ENCODE measurements at regions not wholly inside any gene's neighbourhood (a gene's known extent, or its start where the extent isn't known, plus 50 kb on each side); places are given as distances from the start of the nearest gene placed in this dataset.

DNA sequence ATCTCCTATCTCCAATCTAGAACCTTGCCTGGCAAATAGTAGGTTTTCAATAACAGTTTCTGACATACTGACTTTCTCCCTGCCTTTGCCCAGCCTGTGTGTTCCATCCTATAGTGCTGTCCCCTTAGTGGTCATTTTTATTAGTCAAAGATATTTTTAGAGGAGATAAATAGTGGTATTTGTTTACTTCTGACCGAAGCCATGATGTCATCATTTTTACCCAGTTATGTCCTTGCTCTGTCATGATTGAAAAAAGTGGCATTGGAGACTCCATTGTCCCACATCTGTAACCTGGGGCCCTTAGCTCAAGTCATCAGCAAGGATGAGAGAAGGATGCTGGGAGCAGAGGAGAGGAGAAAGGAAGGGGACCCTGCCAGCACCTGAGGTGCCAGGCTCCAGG is 80.6 kb upstream of the ATP2B2 start:
- DNase-seq: no peak

DNA sequence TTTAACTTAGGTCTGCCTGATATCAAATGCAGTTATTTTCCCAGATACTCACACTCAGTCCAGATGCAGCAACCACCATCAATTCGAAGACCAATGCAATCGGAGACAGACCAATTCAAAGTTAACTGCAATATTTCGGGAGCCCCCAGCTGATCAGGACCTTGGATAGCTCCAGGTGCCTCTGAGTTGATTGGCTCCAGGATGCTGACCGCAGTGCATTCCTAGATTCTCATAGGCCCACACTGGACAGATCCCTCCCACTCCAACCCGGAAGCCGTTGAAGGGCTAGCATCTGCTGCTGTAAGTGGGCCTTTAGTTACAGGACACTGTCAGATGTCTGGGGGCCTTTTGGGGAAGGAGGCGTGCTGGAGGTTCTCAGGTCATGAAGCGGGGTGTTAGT is 89.5 kb upstream of the ATP2B2 start:
- peak; percentile 34 for DNase-seq

GRCh38 chr3:10596746-10597448 is 91.5 kb upstream of the ATP2B2 start:
- DNase-seq: no peak

DNA sequence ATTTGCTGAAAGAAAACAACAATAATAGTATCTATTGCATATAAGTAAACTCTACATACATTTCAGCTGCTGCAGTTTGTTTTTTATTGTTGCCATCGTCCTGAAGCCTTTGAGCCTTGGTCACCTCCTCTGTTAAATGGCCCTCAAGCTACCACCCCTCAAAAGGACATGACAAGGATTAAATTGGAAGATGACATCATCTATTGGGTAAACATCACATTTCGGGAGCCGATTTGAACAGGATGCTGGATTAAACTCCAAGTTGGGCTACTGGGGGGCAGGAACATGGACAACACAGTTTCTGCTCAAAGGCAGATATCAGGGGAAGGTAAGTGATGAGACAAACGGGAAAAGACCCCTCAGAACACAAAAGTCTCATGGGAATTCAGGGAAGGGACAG is 92.3 kb upstream of the ATP2B2 start:
- no peak for DNase-seq

- DNase-seq: no peak
These were observed 93.6 kb upstream of the ATP2B2 start for GRCh38 chr3:10599017-10599416.

GRCh38 chr3:10599444-10599843 is 94.1 kb upstream of the ATP2B2 start:
- DNase-seq: no peak

DNA sequence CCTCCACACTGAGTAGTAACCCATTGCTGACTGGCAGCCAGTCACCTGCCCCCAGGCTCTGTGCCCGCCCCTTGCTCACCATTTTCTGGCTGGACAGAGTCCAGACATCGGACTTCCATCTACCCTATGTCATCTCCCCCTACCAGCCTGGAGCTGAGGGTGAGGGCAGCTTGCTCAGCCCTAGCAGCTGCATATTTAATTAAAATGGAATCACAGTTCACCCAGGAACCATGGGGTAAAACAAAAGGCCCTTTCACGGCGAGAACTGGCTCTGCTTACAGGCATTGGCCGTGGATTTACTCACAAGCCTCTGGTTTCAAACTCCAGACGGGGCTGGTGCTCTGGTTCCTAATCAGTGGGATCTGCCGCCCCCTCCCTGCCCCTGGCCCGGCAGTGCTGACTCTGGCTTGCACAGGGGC is 94.9 kb upstream of the ATP2B2 start:
- no peak for DNase-seq

DNA sequence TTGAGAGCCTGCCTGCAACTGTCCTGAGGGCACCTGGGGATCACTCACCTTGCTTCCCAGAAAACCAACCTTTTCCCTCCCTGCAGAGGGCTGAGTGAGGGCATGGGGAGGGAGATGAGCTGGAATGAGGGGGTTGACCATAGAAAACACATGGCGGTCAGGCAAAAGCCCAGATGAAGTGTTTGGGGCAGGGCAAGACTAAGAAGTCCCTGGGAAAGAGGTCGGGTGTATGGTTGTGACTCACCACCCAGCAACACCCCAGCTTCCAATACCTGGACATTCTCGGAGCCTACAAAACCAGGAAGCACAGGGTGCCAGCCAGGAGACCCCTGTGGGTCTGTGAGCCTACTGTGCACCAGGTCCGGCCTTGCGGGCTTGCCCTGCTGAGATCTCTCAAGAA is 95.3 kb upstream of the ATP2B2 start:
- no peak for DNase-seq

DNA sequence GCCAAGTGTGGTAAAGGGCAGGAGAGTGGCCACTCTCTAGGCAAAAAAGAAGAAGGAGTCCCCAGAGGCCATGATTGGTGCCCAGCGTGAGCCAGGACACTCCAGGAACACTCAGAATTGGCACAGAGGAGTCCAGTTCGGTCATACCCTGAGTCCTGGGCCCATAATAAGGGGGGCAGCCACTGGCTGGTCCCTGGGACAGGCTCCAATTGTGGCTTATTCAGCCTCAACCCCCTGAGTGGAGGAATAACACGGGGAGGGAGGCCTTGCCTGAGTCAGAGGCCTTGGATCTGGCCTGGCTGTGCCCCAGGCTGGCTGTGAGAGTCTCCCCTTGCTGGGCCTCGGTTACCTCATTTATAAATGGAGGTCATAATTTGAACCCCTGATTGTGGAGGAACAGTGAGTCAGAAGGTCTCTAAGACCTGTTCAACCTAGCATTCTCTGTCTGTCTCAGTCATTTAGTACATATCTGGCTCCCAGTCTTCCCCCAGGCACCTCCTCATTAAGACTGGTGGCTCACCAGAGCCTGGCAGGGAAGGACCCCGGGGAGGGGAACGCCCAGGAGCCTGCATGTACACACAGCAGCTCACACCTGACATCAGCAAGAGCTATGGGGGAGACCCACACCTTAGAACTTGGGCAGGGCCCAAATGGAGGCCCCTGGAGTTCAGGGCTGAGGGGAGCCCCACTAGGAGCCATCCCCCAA is 95.9 kb upstream of the ATP2B2 start:
- no peak for DNase-seq

- DNase-seq: no peak
These were observed 96.5 kb upstream of the ATP2B2 start for GRCh38 chr3:10601857-10602230.

DNA sequence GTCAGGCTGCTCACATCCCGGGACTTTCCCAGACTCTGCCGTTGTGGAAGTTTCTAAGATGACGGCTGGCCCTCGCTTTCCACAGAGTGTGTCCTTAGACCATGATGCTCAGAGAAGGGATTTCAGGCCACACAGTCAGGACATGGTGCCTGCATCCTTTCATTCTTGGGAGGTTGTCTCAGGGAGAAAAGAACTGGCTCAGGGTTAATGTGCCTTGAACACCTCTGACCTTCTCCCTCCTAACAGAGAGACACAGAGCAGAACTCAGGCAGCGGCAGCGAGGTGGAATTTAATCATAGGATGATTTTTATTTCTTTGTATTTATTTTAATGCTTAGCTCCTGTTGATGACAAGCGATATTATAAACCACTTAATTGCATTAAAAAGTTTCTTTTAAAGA is 96.9 kb upstream of the ATP2B2 start:
- DNase-seq: no peak

DNA sequence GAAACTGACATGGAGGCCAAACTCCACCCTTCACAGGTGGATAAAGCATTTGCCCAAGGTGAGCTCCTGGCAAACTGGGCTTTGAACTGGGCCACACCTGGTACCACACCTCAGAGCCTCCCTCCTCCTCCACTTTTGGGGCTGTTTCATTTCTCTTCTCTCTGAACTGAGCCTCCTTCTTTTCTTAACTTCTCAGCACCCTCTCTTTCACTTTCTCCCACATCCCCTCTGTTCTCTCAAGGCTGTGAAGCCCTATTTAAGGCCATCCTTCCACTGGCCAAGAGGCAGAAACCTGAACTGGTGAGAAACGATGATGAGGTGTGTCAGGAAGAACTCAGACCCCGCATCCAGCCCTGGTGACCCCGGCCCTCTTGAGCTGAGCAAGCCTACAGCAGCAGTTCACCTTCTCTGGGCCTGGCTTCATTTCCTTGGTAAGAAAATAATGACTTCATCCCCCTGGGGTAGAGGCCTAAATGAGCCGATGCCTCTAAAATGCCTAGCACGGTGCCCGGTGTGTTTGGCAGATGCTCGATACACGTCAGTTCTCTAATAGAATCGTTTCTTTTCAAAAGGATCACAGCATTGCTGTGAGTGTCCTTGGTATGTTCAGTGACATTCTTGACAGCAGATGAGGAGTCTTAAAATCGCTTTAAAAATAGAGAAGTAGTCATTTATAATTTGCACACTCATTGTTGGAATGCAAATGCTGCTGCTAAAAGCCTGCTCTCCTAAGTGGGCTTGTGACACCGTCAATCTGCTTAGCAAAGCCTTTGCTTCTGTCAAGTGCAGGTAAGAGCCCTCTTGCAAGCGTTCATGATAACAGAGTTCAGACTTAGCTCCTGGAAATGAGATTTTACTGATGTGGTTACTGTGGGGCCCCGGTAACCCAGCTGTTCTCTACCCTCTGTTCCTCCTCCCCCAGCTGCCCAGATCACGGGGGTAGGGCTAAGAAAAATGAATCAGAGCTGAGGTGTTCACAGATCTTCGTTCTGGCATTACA is 97.7 kb upstream of the ATP2B2 start:
- DNase-seq: peak; percentile 72

DNA sequence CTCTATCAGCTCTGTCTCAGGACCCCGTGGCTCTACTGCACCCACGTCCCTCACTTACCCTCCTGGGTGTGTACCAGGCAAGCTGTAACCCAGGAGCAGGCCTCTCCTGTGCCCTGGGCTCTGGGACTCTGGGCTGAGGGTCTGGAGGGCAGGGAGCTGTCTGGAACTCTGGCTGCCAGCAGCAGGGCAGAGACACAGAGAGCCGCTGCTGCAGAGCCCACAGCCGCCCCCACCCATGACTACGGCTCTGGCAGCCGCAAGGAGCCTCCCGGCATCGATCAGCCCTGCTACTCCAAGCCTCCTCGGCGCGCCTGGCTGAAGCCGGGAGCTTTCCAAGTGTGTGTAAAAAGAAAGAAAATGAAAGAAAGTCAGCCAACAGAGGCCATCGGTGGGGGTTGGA is 103.7 kb upstream of the ATP2B2 start:
- DNase-seq: no peak

DNA sequence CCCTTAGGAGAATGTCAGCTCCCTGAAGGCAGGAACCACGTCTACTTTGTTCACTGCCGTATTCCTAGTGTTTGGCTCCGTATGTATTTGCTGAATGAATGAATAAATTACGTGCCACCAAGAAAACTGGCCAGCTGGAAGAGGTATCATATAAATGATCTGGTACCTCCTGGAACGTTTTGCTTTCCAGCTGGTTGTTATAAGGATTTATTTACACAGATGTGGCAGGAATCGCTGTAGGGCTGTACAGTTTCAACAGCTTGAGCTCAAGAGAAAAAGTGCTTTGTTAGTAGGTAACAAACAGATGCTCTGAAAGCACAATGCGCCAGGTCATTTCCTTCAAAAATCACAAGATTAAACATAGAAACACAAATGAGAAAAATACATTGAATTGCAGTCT is 108.8 kb upstream of the ATP2B2 start:
- DNase-seq: no peak

DNA sequence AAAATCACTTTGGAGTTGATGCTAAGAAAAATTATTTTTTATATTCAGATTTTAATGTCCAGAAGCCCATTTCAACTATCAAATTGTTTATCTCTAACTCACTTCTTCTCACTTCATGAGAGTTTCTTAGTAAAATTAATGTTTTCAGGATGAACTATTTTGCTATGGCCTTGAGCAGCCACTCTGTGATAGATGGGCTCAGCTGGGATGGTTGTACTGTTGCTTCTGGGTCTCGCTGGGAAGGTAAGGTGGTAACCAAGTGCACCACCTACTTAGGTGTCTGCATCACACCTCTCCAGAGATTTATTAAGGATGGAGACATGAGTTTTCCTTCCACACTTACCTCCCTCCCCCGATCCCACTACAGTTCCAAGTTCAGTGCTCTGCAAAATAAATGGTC is 110.3 kb upstream of the ATP2B2 start:
- no peak for DNase-seq

GRCh38 chr3:10616321-10616720 is 110.9 kb upstream of the ATP2B2 start:
- DNase-seq: no peak

DNA sequence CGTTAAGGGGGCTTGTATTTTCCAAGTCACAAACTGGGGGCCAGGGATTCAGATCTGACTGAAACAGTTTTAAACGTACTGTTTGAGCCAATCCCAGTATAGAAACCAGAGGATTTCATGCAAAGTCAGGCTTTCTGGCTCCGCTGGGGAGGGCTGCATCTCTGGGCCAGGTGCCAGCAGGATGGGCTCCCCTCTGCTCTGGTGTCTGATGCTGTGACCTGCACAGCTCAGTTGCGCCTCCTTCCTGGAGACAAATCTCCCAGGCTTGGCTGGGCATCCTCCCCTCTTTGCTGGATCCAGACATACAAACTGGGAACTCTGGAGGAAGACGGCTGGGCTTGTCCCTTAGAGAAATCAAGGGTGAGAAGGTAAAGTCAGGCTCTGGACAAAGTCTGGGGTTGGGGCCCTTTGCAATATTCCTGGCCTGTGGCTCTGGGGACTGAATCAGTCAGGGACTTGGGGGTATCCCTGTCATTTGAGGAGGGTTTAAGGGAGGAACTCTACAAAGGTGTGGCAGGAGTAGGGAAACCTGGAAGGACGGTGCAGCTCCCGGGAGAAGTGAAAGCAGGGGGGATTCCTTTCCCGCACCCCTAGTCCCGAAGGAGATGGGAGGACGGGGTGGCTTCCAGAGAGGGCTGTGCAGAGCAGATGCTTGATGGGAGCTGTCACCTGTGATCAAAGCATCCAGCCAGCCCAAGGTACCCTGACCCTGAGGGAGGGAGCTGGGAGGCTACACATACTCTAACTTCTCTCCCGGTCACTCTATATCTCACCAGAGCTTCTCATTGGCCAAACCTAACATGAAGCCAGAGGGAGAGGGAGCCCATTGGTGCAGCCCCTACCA is 114.8 kb upstream of the ATP2B2 start:
- no peak for DNase-seq

GRCh38 chr3:10620833-10621082 is 115.4 kb upstream of the ATP2B2 start:
- no peak for DNase-seq

- no peak for DNase-seq
These were observed 118.3 kb upstream of the ATP2B2 start for GRCh38 chr3:10623578-10624275.

DNA sequence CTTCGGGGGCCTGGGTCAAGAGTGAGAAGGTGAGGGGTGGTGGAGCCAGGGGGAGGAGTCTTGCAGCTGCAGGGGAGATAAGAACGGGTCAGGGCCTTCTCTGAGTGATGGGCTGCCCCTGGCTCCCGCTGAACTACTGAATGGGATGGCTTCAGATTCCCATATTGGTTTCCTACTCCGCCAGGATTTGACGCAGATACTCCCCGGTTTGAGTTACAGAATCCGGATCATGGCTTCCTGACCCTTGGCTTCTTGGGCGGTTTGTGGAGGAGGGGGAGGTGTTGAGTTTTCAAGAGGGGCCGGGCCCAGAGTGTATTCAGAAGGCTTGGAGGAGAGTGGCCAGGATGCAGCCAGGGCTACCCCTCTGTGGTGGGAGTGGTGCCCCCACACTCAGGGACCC is 119.9 kb upstream of the ATP2B2 start:
- no peak for DNase-seq

DNA sequence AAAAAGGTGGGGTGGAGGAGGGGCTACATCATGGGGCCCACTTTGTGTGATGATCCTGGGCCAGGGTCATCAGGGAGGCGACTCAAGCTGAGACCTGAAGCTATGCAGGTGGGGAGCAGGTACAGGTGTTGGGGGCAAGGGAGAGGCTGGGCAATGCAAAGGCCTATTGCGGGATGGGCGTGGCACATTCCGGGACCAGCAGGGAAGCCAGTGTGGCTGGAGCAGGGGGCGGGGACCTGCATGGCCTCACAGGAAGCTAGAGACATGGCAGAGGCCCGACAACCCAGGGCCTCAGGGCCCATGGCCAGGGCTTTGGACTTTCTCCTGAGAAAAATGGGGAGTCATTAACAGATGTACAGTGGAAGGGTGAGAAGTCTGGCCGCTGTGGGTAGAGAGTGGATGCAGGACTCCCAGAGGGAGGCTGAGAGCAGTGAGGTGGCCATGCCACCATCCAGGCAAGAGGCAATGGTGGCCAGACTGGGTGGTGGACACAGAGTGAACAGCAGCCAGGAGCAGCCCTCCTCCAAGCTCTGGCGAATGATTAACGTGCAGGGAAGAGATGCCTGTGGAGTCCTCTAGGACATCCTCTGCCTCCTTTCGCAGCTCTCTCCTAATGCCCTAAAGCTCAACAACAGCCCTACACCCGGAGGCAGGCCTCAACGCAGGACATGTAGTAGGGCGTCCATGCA is 122.6 kb upstream of the ATP2B2 start:
- DNase-seq: no peak

Data from CD4-positive, alpha-beta T cell treated with Interleukin-21 for 1 hour (primary cell).